GM12892 (cell line): ENCODE measurements at regions not wholly inside any gene's neighbourhood (a gene's known extent, or its start where the extent isn't known, plus 50 kb on each side); places are given as distances from the start of the nearest gene placed in this dataset.

ENCODE experiments used
- POLR2A ChIP-seq: IDR thresholded peaks from 2 replicates; pipeline ENCODE4 v1.6.1; 2011; ENCODE audit warnings: low read depth, low read length, control low read depth
- POLR2AphosphoS5 ChIP-seq: IDR thresholded peaks from 2 replicates; pipeline ENCODE4 v1.6.1; 2011; ENCODE audit warnings: low read depth, low read length, control low read depth
- TAF1 ChIP-seq: IDR thresholded peaks from 2 replicates; pipeline ENCODE4 v1.6.1; 2011; ENCODE audit warnings: low read depth, mild to moderate bottlenecking, control low read depth, low read length, borderline replicate concordance

DNA sequence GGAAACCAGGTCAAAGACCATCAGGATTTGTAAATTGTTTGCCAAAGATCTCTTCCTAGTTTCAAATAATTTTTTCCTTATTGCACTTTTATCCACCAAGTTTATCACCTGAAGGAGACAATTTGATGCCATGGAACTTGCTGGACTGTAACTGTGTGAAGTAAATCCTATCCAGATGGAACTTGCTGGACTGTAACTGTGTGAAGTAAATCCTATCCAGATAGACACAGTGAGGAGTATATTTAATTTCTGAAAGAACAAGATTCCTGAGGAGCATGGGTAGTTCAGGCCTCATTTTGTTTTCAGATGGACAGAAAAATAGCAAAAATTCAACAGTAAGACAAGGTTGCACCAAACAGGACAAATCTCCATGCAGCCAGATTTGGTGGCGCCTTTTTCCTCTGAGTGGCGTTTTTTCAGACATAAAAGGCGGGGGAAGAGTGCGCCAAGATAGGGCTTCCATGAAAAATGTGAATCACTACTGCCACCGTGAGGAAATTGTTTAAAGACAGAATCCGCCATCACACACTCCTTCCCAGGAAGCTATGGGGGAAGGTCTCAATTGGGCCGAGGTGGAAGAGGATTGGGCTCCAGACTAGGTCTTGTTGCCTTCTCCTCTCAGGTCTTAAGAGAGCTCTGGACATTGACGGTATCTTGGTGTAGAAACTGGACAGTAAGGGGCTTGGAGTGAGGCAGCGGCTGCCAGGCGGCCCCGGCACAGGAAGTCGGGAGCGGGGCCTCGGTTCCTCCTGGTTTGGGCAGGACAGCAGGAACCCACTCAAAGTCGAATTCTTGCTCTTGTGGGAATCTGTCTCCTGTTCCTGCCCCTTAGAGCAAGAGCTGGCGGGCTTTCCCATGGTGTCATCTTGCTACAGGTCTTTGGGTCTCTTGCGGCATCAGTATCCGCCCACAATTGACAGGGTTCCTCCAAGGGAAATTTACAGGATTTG lies 234.7 kb downstream of the OR13H1 start:
- TF ChIP-seq POLR2A (no peak), TAF1 (no peak), POLR2AphosphoS5 (no peak)
